ENCODE measurements at regions not wholly inside any gene's neighbourhood (a gene's known extent, or its start where the extent isn't known, plus 50 kb on each side); places are given as distances from the start of the nearest gene placed in this dataset.
A peak's percentile ranks its signal among the peaks of the same experiment; 100 is the strongest.

DNA sequence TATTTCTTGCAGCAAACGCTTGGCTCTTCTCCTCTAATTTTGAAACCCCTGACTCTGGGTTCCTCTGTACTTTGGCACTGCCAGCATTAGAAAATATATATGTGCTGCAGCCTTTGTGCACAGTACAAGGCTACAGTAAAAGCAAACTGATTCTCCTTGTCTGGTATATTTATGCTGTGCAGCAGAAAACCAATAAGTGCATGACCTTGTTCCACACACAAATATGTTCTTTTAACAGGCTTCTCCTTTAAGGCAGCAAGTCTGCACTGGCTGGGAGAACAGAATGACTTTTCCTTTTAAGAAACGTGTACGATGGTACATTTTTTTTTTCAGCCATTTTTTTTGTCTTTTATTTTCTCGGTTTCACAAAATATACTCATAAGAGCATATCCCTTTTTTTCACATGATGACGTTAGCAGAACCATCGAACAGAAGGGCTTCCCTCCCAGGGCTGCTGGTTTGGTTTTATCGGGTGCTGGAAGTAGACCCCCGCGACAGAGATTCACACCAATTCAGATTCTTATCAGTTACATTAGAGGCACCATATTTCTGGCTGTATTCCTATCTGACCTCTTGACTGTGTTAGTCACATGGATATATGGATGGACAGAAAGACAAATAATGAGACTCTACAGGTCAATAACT lies 129.9 kb upstream of the ARID1B start:
- DNase-seq, result no peak

DNA sequence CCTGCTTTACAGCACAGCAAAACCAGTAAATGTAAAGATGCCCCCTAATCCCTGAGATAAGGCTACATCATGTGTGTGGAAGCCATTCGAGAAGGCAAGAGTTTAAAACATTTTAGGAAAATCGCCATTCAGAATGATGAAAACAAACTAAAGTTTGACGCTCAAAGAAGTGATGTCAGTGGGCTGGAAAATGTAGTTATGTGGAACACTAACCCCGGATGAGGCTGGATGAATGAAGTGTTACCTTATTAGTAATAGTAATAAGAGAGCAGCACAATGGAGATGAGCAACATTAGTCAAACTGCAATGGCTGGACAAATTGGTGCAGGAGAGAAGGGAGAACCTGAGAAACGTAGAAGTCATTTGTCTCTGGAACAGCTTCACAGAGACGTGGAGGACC lies 130.7 kb upstream of the ARID1B start:
- no peak for DNase-seq

DNA sequence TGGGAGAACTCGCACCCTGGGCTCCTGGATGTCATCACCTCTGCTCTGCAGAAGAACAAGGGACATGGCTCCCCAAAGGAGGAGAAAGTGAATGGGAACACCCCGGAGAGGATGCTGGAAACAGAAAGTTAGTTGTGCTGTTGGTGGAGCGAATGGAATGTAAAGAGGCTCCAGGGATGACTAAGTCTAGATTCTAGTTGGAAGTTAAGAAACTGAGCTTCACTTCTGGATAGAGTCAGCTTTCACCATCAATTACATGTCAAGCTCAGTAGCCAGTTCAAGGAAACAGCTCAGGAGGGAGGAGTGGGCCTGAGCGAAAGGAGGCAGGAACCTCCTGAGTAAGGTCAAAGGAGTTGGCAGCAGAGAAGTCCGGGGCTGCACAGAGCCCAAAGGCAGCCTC lies 132.1 kb upstream of the ARID1B start:
- peak; percentile 42 for DNase-seq

DNA sequence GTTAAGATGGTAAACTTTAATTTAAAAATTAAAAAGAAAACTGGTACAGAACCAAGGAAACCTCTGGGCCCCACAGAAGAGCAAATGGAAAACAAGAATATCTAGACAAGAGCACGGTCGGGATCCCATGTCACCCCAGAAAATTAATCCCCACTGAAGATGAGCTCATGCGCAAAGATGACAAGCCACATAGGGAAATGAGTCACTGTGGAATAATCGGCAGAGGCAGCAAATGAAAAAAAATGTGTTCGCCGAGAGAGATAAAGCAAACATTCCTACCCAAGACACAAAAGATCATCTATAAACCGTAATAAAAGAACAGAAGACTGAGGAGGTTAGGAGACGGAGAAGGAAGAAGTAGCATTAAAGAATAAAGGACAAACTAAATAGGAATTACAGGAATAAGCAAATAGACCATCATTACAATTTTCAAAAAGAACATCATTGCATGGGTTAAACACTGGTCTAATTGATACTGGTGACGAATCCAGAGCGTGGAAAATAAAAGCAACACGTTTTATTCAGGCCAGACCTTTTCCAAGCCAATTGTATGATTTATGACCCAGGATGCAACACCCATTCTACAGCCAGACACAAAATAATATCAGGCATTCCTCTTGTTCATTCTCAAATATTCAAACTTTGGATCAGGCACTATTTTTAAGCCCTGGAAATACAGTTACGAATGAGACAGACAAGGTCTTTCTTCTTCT lies 138.0 kb upstream of the ARID1B start:
- no peak for DNase-seq

DNA sequence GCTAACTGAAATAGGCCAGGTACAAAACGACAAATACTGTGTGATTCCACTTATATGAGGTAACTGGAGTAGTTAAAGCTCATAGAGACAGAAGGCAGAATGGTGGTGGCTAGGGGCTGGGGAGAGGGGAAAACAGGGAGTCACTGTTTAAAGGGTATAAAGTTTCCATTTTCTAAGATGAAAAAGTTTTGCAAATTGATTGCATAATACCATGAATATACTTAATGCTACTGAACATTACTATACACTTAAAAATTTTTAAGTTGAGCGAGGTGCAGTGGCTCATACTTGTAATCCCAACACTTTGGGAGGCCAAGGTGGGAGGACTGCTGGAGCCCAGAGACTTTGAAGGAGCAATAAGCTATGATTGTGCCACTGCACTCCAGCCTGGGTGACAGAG lies 138.6 kb upstream of the ARID1B start:
- no peak for DNase-seq

DNA sequence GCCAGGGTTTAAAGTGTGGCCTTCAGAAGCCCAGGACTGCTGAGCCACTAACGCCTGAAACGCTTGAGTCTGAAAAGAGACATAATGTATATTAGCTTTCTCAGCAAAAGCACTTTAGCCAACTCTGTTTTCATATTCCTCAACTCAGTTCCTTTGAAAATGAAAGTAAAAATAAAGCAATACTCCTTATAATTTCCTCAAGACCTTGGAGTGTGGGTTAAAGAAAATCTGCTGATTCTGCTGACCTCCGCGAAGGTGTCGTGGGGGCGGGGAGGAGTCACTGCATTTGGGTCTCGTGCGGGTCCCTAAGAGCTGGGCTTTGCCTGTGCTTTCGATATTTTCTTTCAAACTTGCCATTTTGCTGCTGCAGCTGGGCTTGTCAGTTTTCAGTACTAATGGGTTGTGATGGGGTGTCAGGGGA lies 142.2 kb upstream of the ARID1B start:
- no peak for DNase-seq

DNA sequence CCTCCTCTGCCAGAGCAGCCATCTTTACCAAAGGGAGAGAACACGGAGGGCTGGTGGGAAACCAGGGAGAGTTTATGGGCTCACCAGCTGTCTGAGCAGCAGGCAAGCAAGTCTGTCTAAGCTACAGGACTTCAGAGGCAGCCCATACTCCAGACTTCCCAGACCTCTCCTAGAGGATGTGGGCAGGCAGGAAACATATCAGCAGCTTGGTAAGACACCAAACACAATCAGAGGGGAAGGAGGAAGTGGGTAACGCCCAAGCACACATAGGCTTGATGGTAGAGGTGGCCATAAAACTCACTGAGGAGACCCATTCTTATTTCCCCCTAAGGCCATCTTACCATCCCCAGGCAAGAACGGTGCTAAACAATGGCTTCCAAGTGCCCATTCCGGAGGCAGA lies 143.1 kb upstream of the ARID1B start:
- DNase-seq, result no peak

DNA sequence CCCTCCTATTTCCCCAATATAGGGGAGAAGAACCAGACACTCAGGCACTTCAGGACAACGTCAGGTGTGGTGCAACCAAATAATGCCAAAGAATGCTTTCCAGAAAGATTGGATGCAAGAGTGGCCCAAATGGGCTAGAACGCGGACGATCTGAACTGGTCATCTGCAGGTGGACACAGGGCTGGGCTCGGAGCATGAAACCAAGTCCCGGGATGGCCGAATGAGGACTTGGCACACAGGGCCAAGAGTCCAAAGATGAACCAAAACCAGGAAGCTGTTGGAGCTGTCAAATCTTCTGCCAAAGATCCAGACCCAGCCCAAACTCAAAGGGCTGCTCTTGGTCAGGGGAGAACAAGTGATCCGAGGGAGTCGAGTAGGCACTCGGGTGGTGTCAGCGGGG lies 143.9 kb upstream of the ARID1B start:
- DNase-seq, result no peak

DNA sequence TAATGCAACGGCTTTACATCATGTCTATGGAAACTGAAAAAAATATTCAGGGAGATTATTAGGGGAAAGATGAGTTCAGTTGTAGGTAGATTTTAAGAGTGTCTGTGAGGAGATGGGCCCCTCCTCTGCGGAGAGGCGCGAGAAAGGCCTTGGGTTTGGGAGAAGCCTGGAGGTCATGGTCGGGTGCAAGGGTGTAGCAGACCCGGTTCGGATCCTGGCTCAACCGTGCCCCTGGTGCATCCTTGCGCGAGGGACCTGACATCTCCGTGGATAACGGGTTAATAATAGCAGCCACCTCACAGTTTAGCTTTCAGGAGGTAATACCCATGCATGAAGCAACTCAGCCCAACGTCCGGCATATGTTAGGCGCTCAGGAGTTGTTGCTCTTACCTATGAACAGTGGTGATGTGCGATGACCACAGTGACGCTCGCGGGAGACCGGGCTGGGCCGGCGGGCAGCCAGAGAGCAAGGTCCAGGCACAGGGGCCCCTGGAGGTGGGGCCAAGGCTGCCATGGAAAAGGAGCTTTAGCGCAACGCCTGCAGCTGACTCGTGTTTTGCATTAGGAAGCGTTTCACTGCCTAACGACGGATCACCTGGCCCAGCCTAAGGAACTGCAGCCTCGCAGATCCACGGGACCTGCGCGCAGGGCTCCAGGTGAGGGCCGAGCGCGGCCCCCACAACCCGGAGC lies 146.4 kb upstream of the ARID1B start:
- DNase-seq, result no peak

DNA sequence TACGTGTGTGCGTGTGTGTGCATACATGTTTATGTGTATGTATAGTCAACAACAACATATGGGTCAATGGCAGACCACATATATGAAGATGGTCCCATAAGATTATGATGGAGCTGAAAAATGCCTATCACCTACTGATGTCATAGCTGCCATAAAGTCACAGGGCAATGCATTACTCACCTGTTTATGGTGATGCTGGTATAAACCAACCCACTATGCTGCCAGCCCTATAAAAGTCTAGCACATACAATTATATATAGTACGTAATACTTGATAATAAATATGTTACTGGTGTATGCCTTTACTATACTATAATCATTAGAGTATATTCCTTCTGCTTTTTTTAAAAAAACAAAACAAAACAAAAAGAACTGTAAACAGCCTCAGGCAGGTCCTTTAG lies 148.4 kb upstream of the ARID1B start:
- DNase-seq, result no peak

DNA sequence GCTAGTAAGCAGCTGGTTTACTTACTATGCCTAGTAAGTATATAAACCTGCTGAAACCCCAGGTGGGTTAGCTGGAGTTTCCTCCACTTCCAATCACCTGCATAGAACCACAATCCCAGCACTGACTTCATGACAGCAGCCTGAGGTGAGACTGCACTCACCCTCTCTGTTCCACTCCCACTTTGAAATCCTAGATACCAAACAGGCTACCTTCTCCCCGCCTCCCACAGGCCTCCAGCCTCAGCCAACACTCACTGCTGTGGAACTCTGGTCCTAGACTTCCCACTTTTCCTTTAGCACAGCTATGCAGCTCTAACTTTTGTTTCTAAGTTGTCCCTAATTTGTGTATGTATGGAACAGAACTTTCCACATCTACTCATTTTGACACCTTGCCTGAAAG lies 149.7 kb upstream of the ARID1B start:
- no peak for DNase-seq

DNA sequence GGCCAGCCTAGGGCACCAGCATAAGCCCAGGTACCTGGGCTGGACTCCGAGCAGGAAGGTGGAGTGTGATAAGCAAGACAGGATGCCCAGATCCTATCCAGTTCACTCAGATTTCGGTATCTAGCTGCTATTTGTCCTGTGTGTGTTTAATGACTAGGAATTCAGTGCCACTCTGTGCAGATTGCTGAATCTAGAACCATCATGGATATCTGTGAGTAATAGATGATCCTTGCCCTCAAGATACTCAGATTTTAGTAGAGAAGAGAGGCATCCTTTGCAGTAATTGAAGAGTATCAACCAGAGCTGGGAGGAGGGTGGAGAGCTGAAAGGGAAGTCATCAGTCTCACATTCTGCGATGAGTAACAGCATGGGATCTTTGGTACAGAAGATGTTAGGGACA lies 155.0 kb upstream of the ARID1B start:
- no peak for DNase-seq

DNA sequence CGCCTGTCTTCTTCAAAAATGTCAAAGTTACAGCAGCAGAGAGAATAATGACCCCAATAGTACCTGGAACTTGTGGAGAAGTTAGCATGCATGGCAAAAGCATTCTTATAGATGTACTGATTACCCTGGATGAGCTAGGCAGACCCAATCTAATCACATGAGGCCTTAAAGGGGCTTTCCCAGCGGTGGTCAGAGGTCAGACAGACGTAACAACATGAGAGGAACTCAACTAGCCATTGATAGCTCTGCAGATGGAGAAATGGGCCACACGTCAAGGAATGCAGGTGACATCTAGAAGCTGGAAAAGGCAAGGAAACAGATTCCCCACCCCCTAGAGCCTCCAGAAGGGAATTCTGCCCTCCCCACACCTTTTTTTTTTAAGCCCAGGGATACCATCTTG lies 156.8 kb upstream of the ARID1B start:
- no peak for DNase-seq

DNA sequence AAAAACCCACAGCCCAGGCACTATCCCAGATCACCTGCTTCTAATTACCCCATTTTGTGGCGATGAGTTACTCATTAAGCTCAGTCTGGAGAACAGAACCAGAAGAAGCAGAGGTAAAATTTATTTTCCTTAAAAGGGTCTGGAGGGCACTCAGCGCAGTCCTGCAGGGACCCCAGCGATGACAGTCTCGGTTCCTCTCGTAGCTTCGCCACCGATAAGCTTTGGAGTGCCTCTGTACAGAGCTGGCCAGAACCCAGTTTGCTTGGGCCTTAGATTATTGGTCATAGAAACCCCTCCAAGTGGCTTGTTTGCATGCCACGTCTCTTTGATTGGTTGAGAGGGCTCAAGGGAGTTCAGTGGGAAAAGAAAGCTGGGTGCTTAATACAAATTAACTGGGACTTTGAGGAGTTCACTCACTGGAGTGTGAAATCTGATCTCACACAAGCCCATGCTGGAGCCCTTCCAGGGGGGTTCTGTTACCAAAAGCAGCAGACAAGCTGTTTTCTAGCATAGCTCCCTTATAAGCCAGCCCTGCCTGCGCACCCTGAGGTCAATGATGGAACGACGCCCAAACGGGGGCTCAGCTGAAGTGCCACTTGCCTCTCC lies 158.5 kb upstream of the ARID1B start:
- DNase-seq, result no peak

DNA sequence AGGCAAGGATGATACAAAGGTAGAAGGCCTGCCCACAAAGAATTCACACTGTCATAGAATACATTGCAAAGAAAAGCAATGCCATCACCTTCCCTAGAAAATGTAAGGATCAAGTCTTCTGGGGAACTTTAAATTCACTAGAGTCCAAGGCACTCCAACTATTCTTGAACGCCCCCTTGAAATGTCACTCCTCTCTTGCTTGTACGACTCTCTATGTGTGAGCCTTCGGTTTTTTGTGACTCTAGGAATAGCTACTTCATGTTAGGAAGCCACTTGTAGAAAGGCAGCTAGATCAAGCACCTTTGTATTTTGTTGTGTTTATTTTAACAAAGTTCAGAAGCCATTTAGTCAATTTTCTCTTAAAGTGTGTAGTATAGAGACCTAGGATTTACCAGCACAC lies 159.2 kb upstream of the ARID1B start:
- no peak for DNase-seq

DNA sequence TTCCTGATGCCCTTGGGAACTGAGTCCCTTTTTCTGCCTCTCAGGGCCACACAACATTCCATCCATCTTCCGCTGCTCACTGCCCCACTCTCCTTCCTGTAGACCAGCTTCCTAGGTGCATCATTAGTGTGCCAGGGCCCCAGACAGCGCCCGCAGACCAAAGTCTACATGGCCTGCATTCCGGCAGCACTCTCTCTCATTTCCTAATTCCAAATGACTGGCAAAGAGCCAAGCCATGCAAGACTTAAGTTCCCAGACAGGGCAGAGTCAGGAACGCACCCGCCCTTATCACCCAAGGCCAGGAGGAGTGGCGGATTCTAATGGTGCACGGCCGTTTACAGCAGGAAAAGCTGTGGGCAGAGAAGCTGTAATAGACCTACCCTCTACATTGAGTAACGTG lies 159.8 kb upstream of the ARID1B start:
- no peak for DNase-seq

DNA sequence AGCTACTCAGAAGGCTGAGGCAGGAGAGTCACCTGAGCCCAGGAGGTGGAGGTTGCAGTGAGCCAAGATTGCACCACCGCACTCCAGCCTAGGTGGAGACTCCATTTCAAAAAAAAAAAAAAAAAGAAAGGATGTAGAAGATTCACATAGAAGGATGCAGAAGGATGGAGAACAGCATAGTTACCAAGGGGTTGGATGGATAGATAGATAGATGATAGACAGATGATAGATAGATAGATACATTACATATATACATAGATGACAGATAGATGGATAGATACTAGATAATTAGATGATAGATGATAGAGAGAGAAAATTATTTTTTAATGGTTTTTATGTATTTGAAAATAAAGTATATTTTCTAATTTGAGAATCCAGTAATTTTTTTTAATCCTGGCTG lies 160.7 kb upstream of the ARID1B start:
- DNase-seq, result no peak

DNA sequence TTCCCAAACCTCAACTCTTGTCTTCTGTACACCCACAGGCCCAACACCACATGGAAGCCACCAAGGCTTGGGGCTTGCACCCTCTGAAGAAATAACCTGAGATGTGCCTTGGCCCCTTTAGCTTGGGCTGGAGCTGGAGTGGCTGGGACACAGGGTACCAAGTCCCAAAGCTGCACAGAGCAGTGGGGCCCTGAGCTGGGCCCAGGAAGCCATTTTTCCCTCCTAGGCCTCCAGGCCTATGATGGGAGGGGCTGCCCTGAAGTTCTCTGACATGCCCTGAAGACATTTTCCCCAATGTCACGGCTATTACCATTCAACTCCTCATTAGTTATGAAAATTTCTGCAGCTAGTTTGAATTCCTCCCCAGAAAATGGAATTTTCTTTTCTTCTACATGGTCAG lies 163.2 kb upstream of the ARID1B start:
- no peak for DNase-seq

DNA sequence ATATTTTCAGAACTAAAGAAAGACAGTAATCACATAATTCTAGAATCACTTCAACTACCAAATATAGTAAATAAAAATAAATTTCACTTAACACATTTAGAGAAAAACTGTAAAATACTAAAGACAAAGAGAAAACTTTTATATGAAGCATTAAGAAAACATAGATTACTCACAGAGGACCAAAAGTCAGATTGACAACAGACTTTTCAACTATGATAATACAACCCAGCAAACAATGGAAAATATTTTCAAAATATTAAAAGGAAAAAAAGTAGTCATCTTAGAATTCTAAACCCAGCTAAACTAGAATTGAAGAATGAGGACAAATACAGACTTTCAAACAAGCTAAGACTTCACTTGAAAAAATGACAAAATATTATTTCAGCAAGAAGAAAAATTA lies 164.8 kb upstream of the ARID1B start:
- no peak for DNase-seq

DNA sequence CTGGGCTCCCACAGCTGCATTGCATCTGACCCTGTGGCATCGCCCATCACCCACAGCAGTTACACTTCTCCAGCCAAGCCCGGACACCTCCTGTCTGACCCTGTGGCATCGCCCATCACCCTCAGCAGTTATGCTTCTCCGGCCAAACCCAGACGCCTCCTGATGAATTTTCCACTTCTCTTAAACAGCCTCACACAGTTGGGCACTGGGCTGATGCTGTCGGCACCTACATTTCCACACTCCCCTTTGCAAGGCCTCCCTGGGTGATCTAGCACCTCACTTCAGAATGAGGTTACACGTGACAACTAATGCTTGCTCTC lies 175.2 kb upstream of the ARID1B start:
- DNase-seq, result no peak

DNA sequence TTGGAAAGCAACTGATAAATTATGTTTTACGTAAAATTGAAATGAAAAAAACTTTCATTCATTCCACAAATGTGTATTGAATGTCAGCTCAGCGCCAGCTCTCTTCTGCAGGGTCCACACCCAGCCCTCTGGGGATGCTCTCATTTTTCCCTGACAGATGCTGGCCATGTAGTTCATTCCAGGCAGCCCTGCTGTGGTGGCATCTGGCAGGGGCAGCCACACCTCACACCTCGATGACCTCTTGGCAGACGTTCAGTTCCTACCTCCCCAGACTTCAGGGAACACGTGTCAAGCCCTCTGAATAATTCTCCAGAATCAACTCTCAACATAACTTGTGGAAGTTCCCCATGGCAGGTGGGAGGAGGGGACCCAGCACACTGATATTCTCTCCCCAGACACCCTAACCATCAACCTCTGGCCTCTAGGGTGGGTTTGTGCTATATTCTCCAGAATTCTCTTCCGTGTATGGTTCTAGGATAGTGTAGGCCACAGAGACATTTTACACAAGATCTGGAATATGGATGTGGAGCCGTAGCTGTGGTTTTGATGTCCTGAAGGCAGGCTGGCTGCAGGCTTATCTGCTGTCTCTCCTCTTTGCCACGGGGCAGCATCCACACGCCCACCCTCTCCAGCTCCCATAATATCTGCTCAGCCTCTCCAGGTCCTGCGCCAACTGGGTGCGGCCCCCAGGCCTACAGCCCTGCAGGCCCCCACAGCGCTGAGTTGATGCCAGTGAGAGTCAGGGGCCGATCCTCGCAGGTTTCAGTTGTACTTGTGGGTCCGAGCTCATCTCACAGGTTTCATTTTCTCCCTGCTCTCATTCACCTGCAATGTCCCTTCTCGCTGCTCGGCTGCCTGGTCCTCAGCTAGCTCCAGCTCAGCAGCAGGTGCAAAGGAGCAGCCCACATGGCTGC lies 175.8 kb upstream of the ARID1B start:
- no peak for DNase-seq

DNA sequence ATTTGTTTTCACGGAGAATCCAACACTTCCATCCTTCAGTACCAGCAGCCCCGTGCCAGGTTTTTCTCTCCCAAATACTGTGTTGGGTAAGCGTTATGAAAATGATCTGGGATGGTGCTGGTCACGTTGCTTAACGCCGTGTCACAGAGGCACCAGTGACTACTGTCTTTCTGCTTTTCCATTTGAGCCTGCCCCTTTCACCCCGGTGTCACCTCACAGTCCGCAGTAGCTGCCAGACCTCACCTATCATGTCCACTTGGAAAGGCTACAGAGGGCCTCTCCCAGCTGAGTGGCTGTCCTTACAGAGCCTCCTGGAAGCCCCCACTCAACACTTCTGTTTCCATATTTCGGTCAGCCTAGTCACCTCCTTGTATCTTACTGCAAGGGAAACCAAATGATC lies 176.5 kb upstream of the ARID1B start:
- no peak for DNase-seq

DNA sequence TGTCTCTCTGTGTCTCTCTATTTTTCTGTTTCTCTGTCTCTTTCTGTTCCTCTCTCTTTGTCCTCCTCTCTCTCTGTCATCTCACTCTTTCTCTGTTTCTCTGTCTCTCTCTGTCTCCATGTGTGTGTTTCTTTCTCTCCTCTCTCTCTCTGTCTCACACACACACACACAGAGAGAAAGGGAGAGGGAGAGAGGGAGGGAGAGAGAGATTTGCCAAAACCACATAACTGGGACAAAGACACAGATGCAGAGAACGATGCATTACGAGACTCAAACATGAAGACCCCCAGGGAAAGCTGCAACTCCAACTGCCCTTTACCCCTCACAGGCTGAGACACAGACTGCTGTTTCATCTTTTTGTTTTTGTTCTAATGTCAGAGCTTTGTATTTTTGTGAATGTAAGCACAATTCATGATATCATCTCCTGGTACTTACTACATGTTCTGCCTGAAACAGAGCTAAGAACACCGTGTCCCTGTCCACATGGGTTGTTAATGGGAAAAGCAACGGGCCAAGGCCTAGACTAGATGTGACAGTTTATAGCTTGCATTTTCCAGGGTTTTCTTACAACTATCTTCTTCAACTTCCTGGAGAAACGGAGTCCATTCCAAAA lies 177.1 kb upstream of the ARID1B start:
- no peak for DNase-seq
